Thyroid gland (tissue), 4 donors: ENCODE measurements at regions not wholly inside any gene's neighbourhood (a gene's known extent, or its start where the extent isn't known, plus 50 kb on each side); places are given as distances from the start of the nearest gene placed in this dataset.

Source experiments
- DNase-seq, 2 donors: peaks; one replicate each; pipeline ENCODE4 v3.0.0-alpha.2; 2019
- H3K27ac ChIP-seq, 3 donors: fragments of 200-600 bp; sonication (generic); 1 replicate in 2 of 3; 2 replicates in 1 of 3; pipeline ENCODE4 v1.5.1; 2016 to 2019; ENCODE audit warnings: mild to moderate bottlenecking in 1 of 3, moderate library complexity in 1 of 3
- H3K27me3 ChIP-seq: fragments of 200-600 bp; sonication (generic); one replicate; pipeline ENCODE4 v1.5.1; 2019
- H3K36me3 ChIP-seq, 2 donors: fragments of 200-600 bp; sonication (generic); one replicate each; pipeline ENCODE4 v1.5.1; 2016 to 2019
- H3K4me1 ChIP-seq, 2 donors: fragments of 200-600 bp; sonication (generic); one replicate each; pipeline ENCODE4 v1.5.1; 2017 to 2019
- H3K4me3 ChIP-seq, 3 donors: fragments of 200-600 bp; sonication (generic); replicated peaks in 1 of 3; 1 replicate in 2 of 3; 2 replicates in 1 of 3; pipeline ENCODE4 v1.5.1; 2016; ENCODE audit warnings: mild to moderate bottlenecking in 1 of 3
- H3K9me3 ChIP-seq: fragments of 200-600 bp; sonication (generic); one replicate; pipeline ENCODE4 v1.5.1; 2017
- POLR2A ChIP-seq, 2 donors: fragments of 450-650 bp; IDR thresholded peaks; one replicate each; pipeline ENCODE4 v1.6.1; 2017; ENCODE audit warnings: antibody characterized with exemption in 2 of 2, mild to moderate bottlenecking in 2 of 2, moderate library complexity in 1 of 2
- WGBS, 2 donors: methylation state at CpG; one replicate each; pipeline ENCODE4 v1.1.5; 2017; 5-methylcytosine and 5-hydroxymethylcytosine counted together
- intact Hi-C: fragments of 100-400 bp; cut with DNase I; formaldehyde crosslinking; loops from one replicate; pipeline ENCODE4 v1.15.1; 2023
- TF ChIP-seq, protein P1 (sequence below), 6 experiments: fragments of 200-600 bp in 3 of 6; fragments of 450-650 bp in 3 of 6; sonication (generic) in 3 of 6; IDR thresholded peaks; one replicate each; pipeline ENCODE4 v1.5.1; 2016 to 2019; ENCODE audit warnings: antibody characterized with exemption in 6 of 6, mild to moderate bottlenecking in 2 of 6, inconsistent platforms in 1 of 6, moderate library complexity in 1 of 6

DNA sequence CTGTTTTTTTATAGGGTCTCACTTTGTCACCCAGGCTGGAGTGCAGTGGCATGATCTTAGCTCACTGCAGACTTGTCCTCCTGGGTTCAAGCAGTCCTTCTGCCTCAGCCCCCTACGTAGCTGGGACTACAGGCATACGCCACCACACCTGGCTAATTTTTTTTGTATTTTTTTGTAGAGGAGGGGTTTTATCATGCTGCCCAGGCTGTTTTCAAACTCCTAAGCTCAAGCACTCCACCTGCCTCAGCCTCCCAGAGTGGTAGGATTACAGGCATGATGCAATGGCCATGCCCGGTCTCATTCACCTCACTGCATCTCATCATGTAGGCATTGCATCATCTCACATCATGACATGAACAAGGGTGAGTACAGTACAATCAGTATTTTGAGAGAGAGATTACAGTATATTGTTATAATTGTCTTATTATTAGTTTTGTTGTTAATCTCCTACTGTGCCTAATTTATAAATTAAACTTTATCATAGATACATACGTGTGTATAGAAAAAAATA lies 74.3 kb upstream of the EOMES start:
- no peak overlapping the region for H3K27ac ChIP-seq
- WGBS, 2 donors = 86 to 96% methylated on average over 4 of the region's 4 CpGs
- no peaks in the 10 kb centered on the region for H3K4me1 ChIP-seq
- no peaks in the 10 kb centered on the region for H3K9me3 ChIP-seq
- intact Hi-C loops = no loop called here
- H3K4me3 ChIP-seq = no peak overlapping the region
- no peaks in the 10 kb centered on the region for H3K27me3 ChIP-seq
- TF ChIP-seq, protein P1, sequence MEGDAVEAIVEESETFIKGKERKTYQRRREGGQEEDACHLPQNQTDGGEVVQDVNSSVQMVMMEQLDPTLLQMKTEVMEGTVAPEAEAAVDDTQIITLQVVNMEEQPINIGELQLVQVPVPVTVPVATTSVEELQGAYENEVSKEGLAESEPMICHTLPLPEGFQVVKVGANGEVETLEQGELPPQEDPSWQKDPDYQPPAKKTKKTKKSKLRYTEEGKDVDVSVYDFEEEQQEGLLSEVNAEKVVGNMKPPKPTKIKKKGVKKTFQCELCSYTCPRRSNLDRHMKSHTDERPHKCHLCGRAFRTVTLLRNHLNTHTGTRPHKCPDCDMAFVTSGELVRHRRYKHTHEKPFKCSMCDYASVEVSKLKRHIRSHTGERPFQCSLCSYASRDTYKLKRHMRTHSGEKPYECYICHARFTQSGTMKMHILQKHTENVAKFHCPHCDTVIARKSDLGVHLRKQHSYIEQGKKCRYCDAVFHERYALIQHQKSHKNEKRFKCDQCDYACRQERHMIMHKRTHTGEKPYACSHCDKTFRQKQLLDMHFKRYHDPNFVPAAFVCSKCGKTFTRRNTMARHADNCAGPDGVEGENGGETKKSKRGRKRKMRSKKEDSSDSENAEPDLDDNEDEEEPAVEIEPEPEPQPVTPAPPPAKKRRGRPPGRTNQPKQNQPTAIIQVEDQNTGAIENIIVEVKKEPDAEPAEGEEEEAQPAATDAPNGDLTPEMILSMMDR (IDR thresholded peaks at IDR 0.05) = no peak
- TF ChIP-seq POLR2A (IDR thresholded peaks at IDR 0.05) = no peak
- H3K36me3 ChIP-seq = no peaks in the 10 kb centered on the region
- DNase-seq = no peak

DNA sequence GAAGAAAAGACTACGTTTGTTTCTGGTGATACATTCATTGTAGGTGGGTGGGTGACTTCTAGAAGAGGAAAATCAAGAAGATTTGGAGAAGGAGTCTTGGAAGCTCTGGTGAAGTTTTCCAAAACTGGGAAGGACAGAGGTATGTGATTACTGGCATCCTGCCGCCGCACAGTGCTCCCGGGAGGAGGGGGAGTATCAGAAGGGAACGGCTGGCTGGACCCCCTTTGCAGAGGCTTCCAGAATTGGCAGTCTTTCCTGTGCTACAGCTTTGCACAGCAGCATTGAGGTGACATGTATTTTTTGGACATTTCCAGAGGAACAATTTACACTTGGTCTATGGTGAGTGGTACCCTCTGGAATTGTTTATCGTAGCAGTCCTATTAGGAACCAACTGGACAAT lies 75.7 kb upstream of the EOMES start:
- H3K4me1 ChIP-seq = no peaks in the 10 kb centered on the region
- no peaks in the 10 kb centered on the region for H3K27me3 ChIP-seq
- intact Hi-C loops = no loop called here
- TF ChIP-seq, protein P1 (IDR thresholded peaks at IDR 0.05) = no peak
- no peak for TF ChIP-seq POLR2A (IDR thresholded peaks at IDR 0.05)
- no peaks in the 10 kb centered on the region for H3K9me3 ChIP-seq
- no peak for DNase-seq
- H3K36me3 ChIP-seq = no peaks in the 10 kb centered on the region
- 86 to 90% methylated on average over 6 of the region's 6 CpGs for WGBS, 2 donors
- H3K4me3 ChIP-seq = no peak overlapping the region
- H3K27ac ChIP-seq = no peak overlapping the region

DNA sequence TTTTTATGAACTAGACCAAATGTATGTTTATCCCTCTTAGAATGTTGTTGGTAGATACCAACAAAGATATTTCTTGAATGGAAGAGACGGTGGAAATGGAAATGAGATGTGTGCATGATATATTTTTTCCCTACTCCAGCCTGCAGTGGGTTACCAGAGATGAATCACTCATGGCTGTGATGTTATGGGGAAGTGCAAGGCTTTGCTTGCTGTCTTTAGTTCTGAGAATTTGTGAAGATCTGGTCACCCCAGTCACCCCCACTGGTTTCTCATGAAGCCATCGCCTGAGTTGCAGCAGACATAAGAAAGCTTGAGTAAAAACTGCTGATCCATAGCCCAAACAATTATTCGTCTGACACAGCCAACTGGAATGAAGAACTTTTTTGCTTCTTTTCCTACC lies 78.1 kb upstream of the EOMES start:
- Histone ChIP-seq H3K4me1 (no peaks in the 10 kb centered on the region), H3K36me3 (no peaks in the 10 kb centered on the region), H3K4me3 (no peak overlapping the region), H3K27ac (no peak overlapping the region), H3K9me3 (no peaks in the 10 kb centered on the region), H3K27me3 (no peaks in the 10 kb centered on the region)
- 86 to 90% methylated on average over 3 of the region's 3 CpGs for WGBS, 2 donors
- TF ChIP-seq POLR2A (IDR thresholded peaks at IDR 0.05) = no peak
- TF ChIP-seq, protein P1 (IDR thresholded peaks at IDR 0.05) = no peak
- intact Hi-C loops = no loop called here
- no peak for DNase-seq

DNA sequence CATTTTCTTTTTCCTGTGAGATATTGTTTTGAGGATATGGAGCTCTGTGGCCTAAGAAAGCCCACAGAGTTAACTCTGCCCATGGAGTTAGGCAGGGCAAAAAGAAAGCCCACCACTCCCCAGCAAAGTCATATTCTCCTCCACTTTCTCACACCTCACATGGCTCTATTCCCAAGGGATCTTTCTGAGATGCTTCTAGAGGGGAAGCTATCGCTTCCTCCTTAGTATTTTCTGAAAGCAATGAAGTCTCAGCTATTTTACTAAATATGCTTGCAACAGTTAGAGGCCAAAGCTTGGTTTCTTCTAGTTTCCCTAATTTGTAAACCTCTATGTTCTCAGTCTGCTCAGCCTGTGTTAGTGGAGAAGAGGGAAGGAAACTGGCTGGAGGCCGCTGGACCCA lies 80.3 kb upstream of the EOMES start:
- WGBS, 2 donors = 92 to 97% methylated on average over 2 of the region's 2 CpGs
- intact Hi-C loops = no loop called here
- TF ChIP-seq POLR2A (IDR thresholded peaks at IDR 0.05) = no peak
- TF ChIP-seq, protein P1 (IDR thresholded peaks at IDR 0.05) = no peak
- Histone ChIP-seq H3K9me3 (no peaks in the 10 kb centered on the region), H3K4me1 (no peaks in the 10 kb centered on the region), H3K27me3 (no peaks in the 10 kb centered on the region), H3K36me3 (no peaks in the 10 kb centered on the region), H3K4me3 (no peak overlapping the region), H3K27ac (no peak overlapping the region)
- DNase-seq = no peak

DNA sequence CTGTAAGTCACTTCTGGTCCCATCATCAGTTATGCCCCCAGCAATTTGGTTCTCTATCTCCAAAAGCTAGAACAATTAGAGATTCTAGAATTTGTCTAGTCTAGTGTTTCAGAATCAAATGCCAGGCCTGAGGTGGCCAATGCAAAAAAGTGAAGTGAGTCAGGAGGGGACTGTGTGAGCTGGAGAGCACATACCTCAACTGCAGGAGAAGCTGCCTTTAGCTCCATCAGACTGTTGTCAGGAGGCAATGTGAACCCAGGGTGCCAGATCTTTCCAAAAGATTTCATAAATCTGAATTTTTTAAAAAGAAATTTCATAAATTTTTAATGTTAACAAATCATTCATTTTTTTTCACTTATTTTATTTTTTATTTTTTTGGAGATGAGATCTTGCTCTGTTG lies 80.7 kb upstream of the EOMES start:
- no peak for DNase-seq
- Histone ChIP-seq H3K27ac (no peak overlapping the region), H3K4me3 (no peak overlapping the region), H3K4me1 (no peaks in the 10 kb centered on the region), H3K9me3 (no peaks in the 10 kb centered on the region), H3K27me3 (no peaks in the 10 kb centered on the region), H3K36me3 (no peaks in the 10 kb centered on the region)
- intact Hi-C loops = no loop called here
- TF ChIP-seq, protein P1 (IDR thresholded peaks at IDR 0.05) = no peak
- no peak for TF ChIP-seq POLR2A (IDR thresholded peaks at IDR 0.05)
